T-cell (primary cell): ENCODE measurements at regions not wholly inside any gene's neighbourhood (a gene's known extent, or its start where the extent isn't known, plus 50 kb on each side); places are given as distances from the start of the nearest gene placed in this dataset.
"Not testable (repeated sequence)": the region's sequence is repeated elsewhere in the genome, so short reads cannot be mapped to it uniquely, and the experiment has no call there.

Source experiments
- ATAC-seq, 4 experiments: fragments of 200-7000 bp in 3 of 4; fragments of 150-1000 bp in 1 of 4; cut with Tn5 transposase; replicated peaks in 1 of 4; 1 replicate in 3 of 4; 2 replicates in 1 of 4; pipeline ENCODE4 v1.10.0; 2021; ENCODE audit warnings: moderate library complexity in 3 of 4, mild to moderate bottlenecking in 2 of 4, moderate number of reproducible peaks in 1 of 4
- CTCF ChIA-PET, 2 donors: fragments of 300-600 bp; sonication (Branson Sonifier 250); formaldehyde crosslinking; loops; one replicate each; lab custom pipeline; 2022; ENCODE audit warnings: antibody characterized with exemption in 2 of 2; lab: Charles Lee
- POLR2A ChIA-PET, 2 donors: fragments of 300-600 bp; sonication (Branson Sonifier 250); formaldehyde crosslinking; loops; one replicate each; lab custom pipeline; 2022; ENCODE audit warnings: antibody characterized with exemption in 2 of 2; lab: Charles Lee
- DNase-seq, 35 experiments: peaks; one replicate each; pipeline versions ENCODE4 v3.0.0 to v3.0.0-alpha.2; 2013 to 2023
- H3K27ac ChIP-seq: one replicate; pipeline ENCODE4 v1.5.1; 2013; ENCODE audit warnings: low read length
- H3K27me3 ChIP-seq, 2 experiments: replicated peaks in 1 of 2; 1 replicate in 1 of 2; 2 replicates in 1 of 2; pipeline versions ENCODE4 v1.6.1 to v1.7.0; 2013; ENCODE audit warnings: low read length in 1 of 2, mixed read lengths in 1 of 2; ENCODE audit not compliant: control insufficient read depth in 2 of 2, insufficient read depth in 2 of 2; ENCODE audit errors: extremely low read depth in 1 of 2
- H3K36me3 ChIP-seq, 2 donors: 1 replicate in 1 of 2; 2 replicates in 1 of 2; pipeline versions ENCODE4 v1.6.1 to v1.7.0; 2013; ENCODE audit warnings: low read length in 1 of 2; ENCODE audit not compliant: control insufficient read depth in 2 of 2, insufficient read depth in 1 of 2; ENCODE audit errors: extremely low read depth in 1 of 2
- H3K4me1 ChIP-seq, 2 experiments: 1 replicate in 1 of 2; 2 replicates in 1 of 2; pipeline versions ENCODE4 v1.6.1 to v1.7.0; 2013; ENCODE audit warnings: low read length in 2 of 2, mixed read lengths in 1 of 2; ENCODE audit not compliant: insufficient read depth in 2 of 2, control insufficient read depth in 1 of 2; ENCODE audit errors: extremely low read depth in 1 of 2
- H3K4me3 ChIP-seq, 2 donors: 1 replicate in 1 of 2; 2 replicates in 1 of 2; pipeline versions ENCODE4 v1.5.1 to v1.7.0; 2013; ENCODE audit warnings: mild to moderate bottlenecking in 2 of 2, low read length in 1 of 2, moderate library complexity in 1 of 2; ENCODE audit not compliant: control insufficient read depth in 1 of 2; ENCODE audit errors: extremely low read depth in 1 of 2
- H3K9me3 ChIP-seq: 2 replicates; pipeline ENCODE4 v1.7.0; 2013
- H3K27ac Mint-ChIP-seq, 2 donors: one replicate each; pipeline ENCODE4 v1.8.0; 2020 to 2021; ENCODE audit warnings: mild to moderate bottlenecking in 2 of 2, mixed read lengths in 2 of 2
- H3K27me3 Mint-ChIP-seq, 2 donors: one replicate each; pipeline ENCODE4 v1.8.0; 2021 to 2022; ENCODE audit warnings: mixed read lengths in 2 of 2
- H3K36me3 Mint-ChIP-seq: one replicate; pipeline ENCODE4 v1.8.0; 2021; ENCODE audit warnings: mixed read lengths
- H3K4me1 Mint-ChIP-seq, 3 donors: one replicate each; pipeline ENCODE4 v1.8.0; 2020 to 2022; ENCODE audit warnings: mixed read lengths in 3 of 3, mild to moderate bottlenecking in 1 of 3
- H3K4me3 Mint-ChIP-seq, 3 donors: one replicate each; pipeline ENCODE4 v1.8.0; 2020 to 2022; ENCODE audit warnings: mild to moderate bottlenecking in 3 of 3, mixed read lengths in 3 of 3, moderate library complexity in 3 of 3
- H3K9me3 Mint-ChIP-seq, 3 donors: one replicate each; pipeline ENCODE4 v1.8.0; 2020 to 2022; ENCODE audit warnings: mixed read lengths in 3 of 3
- WGBS: methylation state at CpG from one replicate; pipeline ENCODE4 v1.1.5; 2013; ENCODE audit warnings: missing lambda C conversion rate; ENCODE audit not compliant: insufficient coverage; 5-methylcytosine and 5-hydroxymethylcytosine counted together

DNA sequence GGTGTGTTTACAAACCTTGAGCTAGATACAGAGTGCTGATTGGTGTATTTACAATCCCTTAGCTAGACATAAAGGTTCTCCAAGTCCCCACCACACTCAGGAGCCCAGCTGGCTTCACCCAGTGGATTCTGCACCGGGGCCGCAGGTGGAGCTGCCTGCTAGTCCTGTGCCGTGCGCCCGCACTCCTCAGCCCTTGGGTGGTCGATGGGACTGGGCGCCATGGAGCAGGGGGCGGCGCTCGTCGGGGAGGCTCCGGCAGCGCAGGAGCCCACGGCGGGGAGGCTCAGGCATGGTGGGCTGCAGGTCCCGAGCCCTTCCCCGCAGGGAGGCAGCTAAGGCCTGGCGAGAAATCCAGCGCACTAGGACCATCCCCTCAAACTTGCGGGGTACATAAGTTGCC is 124.2 kb upstream of the EEF2KMT start:
- H3K4me1 Mint-ChIP-seq, H3K4me3 ChIP-seq, CTCF ChIA-PET, H3K36me3 ChIP-seq, POLR2A ChIA-PET, H3K27ac ChIP-seq, H3K4me3 Mint-ChIP-seq, ATAC-seq, H3K9me3 ChIP-seq, H3K4me1 ChIP-seq, DNase-seq, H3K36me3 Mint-ChIP-seq, H3K9me3 Mint-ChIP-seq, H3K27ac Mint-ChIP-seq: not testable (repeated sequence)
- 93% methylated on average over 13 of the region's 20 CpGs for WGBS
- peaks cover 0 to 22% of the 10 kb centered on the region in 2 experiments for H3K27me3 ChIP-seq
- H3K27me3 Mint-ChIP-seq = peaks cover 30 to 44% of the 10 kb centered on the region in 2 donors

DNA sequence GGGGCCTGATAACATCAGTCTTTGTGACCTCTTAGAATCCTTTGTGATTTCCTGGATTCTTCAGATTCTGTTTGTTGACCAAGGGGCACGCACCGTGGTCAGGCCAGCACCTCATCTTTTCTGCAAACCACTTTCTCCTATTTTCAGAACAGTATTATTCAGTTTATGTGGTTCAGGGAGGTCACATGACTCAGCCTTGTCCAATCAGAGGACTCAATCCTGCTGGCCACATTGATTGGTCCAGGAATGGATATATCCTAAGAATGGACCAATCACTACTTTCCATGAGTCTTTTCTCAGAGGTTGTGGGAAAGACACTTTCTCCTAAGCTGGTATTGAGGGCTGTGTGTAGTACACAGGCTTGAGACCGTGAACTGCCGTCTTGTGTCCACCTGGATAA is 123.1 kb upstream of the EEF2KMT start:
- H3K9me3 Mint-ChIP-seq = no peaks in the 10 kb centered on the region
- CTCF ChIA-PET = no interaction called here

DNA sequence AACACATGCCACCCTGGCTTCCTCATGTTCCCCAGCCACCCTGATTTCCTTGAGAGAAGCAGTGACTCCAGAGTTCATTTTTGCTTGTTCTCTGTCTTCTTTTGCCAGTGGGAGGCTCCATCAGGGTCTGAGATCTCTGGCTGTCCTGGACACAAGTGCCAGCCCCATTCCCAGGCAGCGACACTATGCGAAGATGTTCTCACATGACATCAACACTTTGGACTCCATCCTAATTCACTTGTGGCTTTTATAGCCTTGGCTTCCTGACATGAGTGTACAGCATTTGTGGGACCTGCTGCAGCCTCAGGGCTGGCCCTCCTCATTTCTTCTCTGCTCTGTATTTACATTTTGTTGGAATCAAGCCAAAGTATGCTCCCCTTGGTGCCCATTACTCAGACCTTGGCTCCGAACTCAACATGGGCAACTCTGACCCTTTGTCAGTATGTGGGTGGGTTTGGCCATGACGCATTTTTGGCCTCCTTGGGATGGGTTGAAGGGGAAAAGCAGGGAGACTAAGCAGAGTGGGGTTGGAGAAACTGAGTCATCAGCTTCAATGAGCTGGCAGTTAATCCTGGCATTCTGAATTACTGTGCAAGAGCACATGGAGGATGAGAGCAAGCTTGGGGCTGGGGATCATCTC is 119.0 kb upstream of the EEF2KMT start:
- Histone ChIP-seq H3K4me3 (no peak overlapping the region), H3K4me1 (no peaks in the 10 kb centered on the region), H3K27ac (no peak overlapping the region), H3K9me3 (no peaks in the 10 kb centered on the region), H3K36me3 (no peaks in the 10 kb centered on the region), H3K27me3 (peaks cover 0 to 29% of the 10 kb centered on the region in 2 experiments)
- H3K9me3 Mint-ChIP-seq = no peaks in the 10 kb centered on the region
- H3K27me3 Mint-ChIP-seq = peaks cover 52 to 58% of the 10 kb centered on the region in 2 donors
- H3K36me3 Mint-ChIP-seq = no peaks in the 10 kb centered on the region
- H3K4me3 Mint-ChIP-seq = no peak overlapping the region
- POLR2A ChIA-PET = no interaction called here
- no peak for ATAC-seq
- H3K27ac Mint-ChIP-seq = no peak overlapping the region
- CTCF ChIA-PET = no interaction called here
- 68% methylated on average over 3 of the region's 4 CpGs for WGBS
- H3K4me1 Mint-ChIP-seq = no peaks in the 10 kb centered on the region
- no peak for DNase-seq

More for the DNA sequence above, 123.1 kb upstream of the EEF2KMT start:
- 81% methylated on average over 2 of the region's 4 CpGs for WGBS
- no peak for ATAC-seq
- POLR2A ChIA-PET = no interaction called here
- Mint-ChIP-seq H3K4me1 (no peaks in the 10 kb centered on the region), H3K27me3 (peaks cover 40 to 47% of the 10 kb centered on the region in 2 donors), H3K27ac (no peak overlapping the region), H3K4me3 (no peak overlapping the region), H3K36me3 (no peaks in the 10 kb centered on the region)
- H3K36me3 ChIP-seq = no peaks in the 10 kb centered on the region
- no peak overlapping the region for H3K4me3 ChIP-seq
- H3K4me1 ChIP-seq = no peaks in the 10 kb centered on the region
- H3K9me3 ChIP-seq = no peaks in the 10 kb centered on the region
- H3K27me3 ChIP-seq = peaks cover 0 to 26% of the 10 kb centered on the region in 2 experiments
- no peak overlapping the region for H3K27ac ChIP-seq
- DNase-seq = no peak

GRCh38 chr16:5215901-5216300 is 118.3 kb upstream of the EEF2KMT start:
- POLR2A ChIA-PET = no interaction called here
- no peak overlapping the region for H3K4me3 ChIP-seq
- peaks cover 48 to 51% of the 10 kb centered on the region in 2 donors for H3K27me3 Mint-ChIP-seq
- peaks cover 0 to 30% of the 10 kb centered on the region in 2 experiments for H3K27me3 ChIP-seq
- no peak for DNase-seq
- no peaks in the 10 kb centered on the region for H3K36me3 ChIP-seq
- no peak overlapping the region for H3K27ac ChIP-seq
- H3K4me3 Mint-ChIP-seq = no peak overlapping the region
- no peaks in the 10 kb centered on the region for H3K9me3 Mint-ChIP-seq
- H3K9me3 ChIP-seq = no peaks in the 10 kb centered on the region
- no peaks in the 10 kb centered on the region for H3K4me1 ChIP-seq
- H3K27ac Mint-ChIP-seq = no peak overlapping the region
- no peak for ATAC-seq
- no peaks in the 10 kb centered on the region for H3K4me1 Mint-ChIP-seq
- WGBS = 100% methylated on average over 1 of the region's 2 CpGs
- H3K36me3 Mint-ChIP-seq = no peaks in the 10 kb centered on the region
- CTCF ChIA-PET = no interaction called here

- DNase-seq = no peak
- no peaks in the 10 kb centered on the region for H3K36me3 ChIP-seq
- Mint-ChIP-seq H3K4me3 (no peak overlapping the region), H3K4me1 (peaks cover 0 to 4% (median 0%) of the 10 kb centered on the region in 3 donors), H3K27me3 (peaks cover 48 to 49% of the 10 kb centered on the region in 2 donors), H3K9me3 (no peaks in the 10 kb centered on the region), H3K27ac (no peak overlapping the region), H3K36me3 (no peaks in the 10 kb centered on the region)
- no peaks in the 10 kb centered on the region for H3K9me3 ChIP-seq
- CTCF ChIA-PET = no interaction called here
- peaks cover 0 to 30% of the 10 kb centered on the region in 2 experiments for H3K27me3 ChIP-seq
- no peak overlapping the region for H3K27ac ChIP-seq
- H3K4me3 ChIP-seq = no peak overlapping the region
- POLR2A ChIA-PET = no interaction called here
- no peaks in the 10 kb centered on the region for H3K4me1 ChIP-seq
- ATAC-seq = no peak
- 65% methylated on average over 7 of the region's 7 CpGs for WGBS
Observed at GRCh38 chr16:5214466-5214865, 116.9 kb upstream of the EEF2KMT start.

- H3K27me3 Mint-ChIP-seq = peaks cover 36 to 39% of the 10 kb centered on the region in 2 donors
- CTCF ChIA-PET = not testable (repeated sequence)
Observed at GRCh38 chr16:5212501-5212900, 114.9 kb upstream of the EEF2KMT start.

More at GRCh38 chr16:5212501-5212900, 114.9 kb upstream of the EEF2KMT start:
- H3K4me3 Mint-ChIP-seq, H3K36me3 ChIP-seq, DNase-seq, H3K4me1 Mint-ChIP-seq, H3K4me1 ChIP-seq, H3K36me3 Mint-ChIP-seq, ATAC-seq, H3K27ac Mint-ChIP-seq, H3K9me3 Mint-ChIP-seq, H3K9me3 ChIP-seq, H3K27ac ChIP-seq, H3K4me3 ChIP-seq, POLR2A ChIA-PET: not testable (repeated sequence)
- 11% methylated on average over 2 of the region's 5 CpGs for WGBS
- peaks cover 0 to 26% of the 10 kb centered on the region in 2 experiments for H3K27me3 ChIP-seq
